Cerebellar nuclear complex (tissue), 1 donor: ENCODE measurements at regions not wholly inside any gene's neighbourhood (a gene's known extent, or its start where the extent isn't known, plus 50 kb on each side); places are given as distances from the start of the nearest gene placed in this dataset.

Experiments used
- DNase-seq, 2 experiments: peaks; one replicate each; lab custom pipeline; 2025; lab: John Stamatoyannopoulos, UW

GRCh38 chr17:77364941-77365583, 224.3 kb downstream of the SEC14L1 start:
- DNase-seq, result no peak

- DNase-seq, result no peak
Observed at GRCh38 chr17:77365584-77366186, 224.9 kb downstream of the SEC14L1 start.

- DNase-seq, result no peak
Observed at GRCh38 chr17:77366206-77366557, 225.4 kb downstream of the SEC14L1 start.

GRCh38 chr17:77366558-77367245, 225.9 kb downstream of the SEC14L1 start:
- DNase-seq, result no peak

- no peak for DNase-seq
Observed at GRCh38 chr17:77369544-77369971, 228.8 kb downstream of the SEC14L1 start.

GRCh38 chr17:77370586-77370985, 229.8 kb downstream of the SEC14L1 start:
- no peak for DNase-seq

- no peak for DNase-seq
Observed at GRCh38 chr17:77371117-77371887, 230.5 kb downstream of the SEC14L1 start.

GRCh38 chr17:77371888-77372443, 231.2 kb downstream of the SEC14L1 start:
- DNase-seq, result no peak

GRCh38 chr17:77372444-77373298, 231.9 kb downstream of the SEC14L1 start:
- no peak for DNase-seq

- DNase-seq, result no peak
Observed at GRCh38 chr17:77373299-77374169, 232.8 kb downstream of the SEC14L1 start.

- DNase-seq, result no peak
Observed at GRCh38 chr17:77374170-77374936, 233.6 kb downstream of the SEC14L1 start.

- no peak for DNase-seq
Observed at GRCh38 chr17:77375108-77375916, 234.5 kb downstream of the SEC14L1 start.

- no peak for DNase-seq
Observed at GRCh38 chr17:77375917-77376651, 235.3 kb downstream of the SEC14L1 start.

GRCh38 chr17:77376795-77377709, 236.3 kb downstream of the SEC14L1 start:
- DNase-seq, result no peak

GRCh38 chr17:77377710-77378235, 237.0 kb downstream of the SEC14L1 start:
- DNase-seq, result no peak

GRCh38 chr17:77378318-77379064, 237.7 kb downstream of the SEC14L1 start:
- DNase-seq, result peak; percentile 89 to 92
